K562 (cell line): ENCODE measurements at regions not wholly inside any gene's neighbourhood (a gene's known extent, or its start where the extent isn't known, plus 50 kb on each side); places are given as distances from the start of the nearest gene placed in this dataset.

Experiments used
- ATAC-seq: fragments of 200-7000 bp; cut with Tn5 transposase; 3 replicates; pipeline ENCODE4 v1.9.1; 2020; ENCODE audit warnings: moderate library complexity
- BruUV-seq: library from RNA; stranded (reverse); fragments of 400-500 nt; replicated peaks from 2 replicates; lab custom pipeline; 2021; lab: Mats Ljungman, UMichigan
- CTCF ChIA-PET: fragments of 300-600 bp; formaldehyde crosslinking; extraction: SDS; loops from one replicate; lab custom pipeline; 2021; ENCODE audit warnings: low intra/inter-chr PET ratio; lab: Yijun Ruan, JAX
- POLR2A ChIA-PET: fragments of 300-600, 350-650 bp; sonication (Branson Sonifier 250); formaldehyde crosslinking; extraction: SDS; loops from one replicate; lab custom pipeline; 2021; ENCODE audit warnings: antibody characterized with exemption, inconsistent platforms; lab: Yijun Ruan, JAX
- DNase-seq, 4 experiments: peaks; one replicate each; pipeline versions ENCODE4 v3.0.0 to v3.0.0-alpha.2; 2011 to 2018; ENCODE audit warnings: low spot score in 3 of 4, mixed read lengths in 3 of 4; ENCODE audit errors: extremely low read depth in 1 of 4
- FAIRE-seq: peaks from 2 replicates; lab custom pipeline; 2011; peaks lifted over from hg19 to GRCh38; lab: Jason Lieb, UNC
- H2AFZ ChIP-seq: 2 replicates; pipeline ENCODE4 v1.6.0; 2011; ENCODE audit warnings: low read depth, low read length, control low read depth, inconsistent platforms
- H3K27ac ChIP-seq: fragments of 200-600 bp; 3 replicates; pipeline ENCODE4 v1.8.0; 2011; ENCODE audit warnings: low read depth, mild to moderate bottlenecking, control low read depth, inconsistent platforms, low read length, moderate library complexity, mixed read lengths; ENCODE audit errors: extremely low read depth
- H3K27me3 ChIP-seq, 2 experiments: fragments of 300-600 bp in 1 of 2; 2 replicates in 1 of 2; 3 replicates in 1 of 2; pipeline versions ENCODE4 v1.6.0 to v1.8.0; 2011; ENCODE audit warnings: inconsistent platforms in 2 of 2, low read length in 2 of 2, mild to moderate bottlenecking in 1 of 2, mixed read lengths in 1 of 2, moderate library complexity in 1 of 2; ENCODE audit not compliant: control insufficient read depth in 2 of 2, insufficient read depth in 2 of 2
- H3K36me3 ChIP-seq: fragments of 300-600 bp; 3 replicates; pipeline ENCODE4 v1.8.0; 2011; ENCODE audit warnings: mild to moderate bottlenecking, low read length, inconsistent platforms; ENCODE audit not compliant: control insufficient read depth, insufficient read depth
- H3K4me1 ChIP-seq, 2 experiments: fragments of 200-600 bp in 1 of 2; replicated peaks in 1 of 2; 2 replicates in 1 of 2; 3 replicates in 1 of 2; pipeline versions ENCODE4 v1.5.1 to v1.8.0; 2011; ENCODE audit warnings: inconsistent platforms in 2 of 2, low read length in 2 of 2, mild to moderate bottlenecking in 1 of 2, mixed read lengths in 1 of 2, moderate library complexity in 1 of 2; ENCODE audit not compliant: control insufficient read depth in 2 of 2, insufficient read depth in 2 of 2
- H3K4me2 ChIP-seq: 2 replicates; pipeline ENCODE4 v1.6.1; 2011; ENCODE audit warnings: low read length, control low read depth, inconsistent platforms, mixed read lengths; ENCODE audit not compliant: insufficient read depth
- H3K4me3 ChIP-seq: fragments of 200-600 bp; sonication (generic), shearing (Covaris generic); 2 replicates; pipeline ENCODE4 v1.5.1; 2016; ENCODE audit warnings: control low read depth, inconsistent platforms
- H3K79me2 ChIP-seq: fragments of 200-600 bp; 3 replicates; pipeline ENCODE4 v1.8.0; 2011; ENCODE audit warnings: low read length, inconsistent platforms; ENCODE audit not compliant: control insufficient read depth, insufficient read depth
- H3K9ac ChIP-seq, 2 experiments: 2 replicates each; pipeline versions ENCODE4 v1.6.0 to v1.6.1; 2011; ENCODE audit warnings: low read depth in 2 of 2, low read length in 2 of 2, control low read depth in 1 of 2, inconsistent platforms in 1 of 2, mild to moderate bottlenecking in 1 of 2, mixed read lengths in 1 of 2; ENCODE audit not compliant: insufficient read depth in 1 of 2
- H3K9me1 ChIP-seq: one replicate; pipeline ENCODE4 v1.6.0; 2011; ENCODE audit warnings: inconsistent platforms, mild to moderate bottlenecking, low read length, moderate library complexity; ENCODE audit not compliant: control insufficient read depth, insufficient read depth
- H3K9me3 ChIP-seq: replicated peaks from 2 replicates; pipeline ENCODE4 v1.5.1; 2011; ENCODE audit warnings: low read depth, low read length, inconsistent platforms; ENCODE audit not compliant: control insufficient read depth, insufficient read depth
- H4K20me1 ChIP-seq: replicated peaks from 2 replicates; pipeline ENCODE4 v1.6.1; 2011; ENCODE audit warnings: low read length, inconsistent platforms, mixed read lengths; ENCODE audit not compliant: control insufficient read depth, insufficient read depth
- ELK1 ChIP-seq: sonication (generic); formaldehyde crosslinking; IDR thresholded peaks from 2 replicates; pipeline ENCODE4 v1.8.1; 2022; ENCODE audit warnings: missing genetic modification reagents
- GTF3C2 ChIP-seq: IDR thresholded peaks from 3 replicates; pipeline ENCODE4 v1.6.1; 2011; ENCODE audit warnings: borderline replicate concordance, mild to moderate bottlenecking, moderate library complexity; ENCODE audit not compliant: insufficient read length; ENCODE audit errors: extremely low read depth
- ILK ChIP-seq: fragments of 450-650 bp; IDR thresholded peaks from 2 replicates; pipeline ENCODE4 v1.6.1; 2016; ENCODE audit warnings: missing genetic modification characterization, low read depth, mild to moderate bottlenecking, missing compliant biosample characterization, moderate library complexity, borderline replicate concordance
- JUN ChIP-seq, 2 experiments: sonication (generic) in 1 of 2; formaldehyde crosslinking in 1 of 2; IDR thresholded peaks; 2 replicates each; pipeline versions ENCODE4 v1.6.1 to v1.8.0; 2012 to 2022; ENCODE audit warnings: borderline replicate concordance in 2 of 2, mild to moderate bottlenecking in 2 of 2, improper control_type of control experiment in 1 of 2, low read depth in 1 of 2, low read length in 1 of 2, missing genetic modification reagents in 1 of 2
- RAD51 ChIP-seq: fragments of 450-650 bp; IDR thresholded peaks from 2 replicates; pipeline ENCODE4 v1.7.1; 2016; ENCODE audit warnings: low read depth, mild to moderate bottlenecking, borderline replicate concordance
- SAFB ChIP-seq: fragments of 200-400 bp; formaldehyde crosslinking; IDR thresholded peaks from 2 replicates; pipeline ENCODE4 v1.6.1; 2017; ENCODE audit warnings: low read depth, low read length, borderline replicate concordance
- SNIP1 ChIP-seq: fragments of 450-650 bp; IDR thresholded peaks from 2 replicates; pipeline ENCODE4 v1.7.1; 2017; ENCODE audit warnings: low read depth, mild to moderate bottlenecking
- TRIM28 ChIP-seq: fragments of 450-650 bp; IDR thresholded peaks from 2 replicates; pipeline ENCODE4 v1.6.1; 2017
- USF2 ChIP-seq: sonication (generic); formaldehyde crosslinking; IDR thresholded peaks from 2 replicates; pipeline ENCODE4 v1.5.0; 2020; ENCODE audit warnings: missing genetic modification reagents
- ZNF253 ChIP-seq: fragments of 250-450 bp; sonication (Bioruptor Pico); conservative IDR thresholded peaks from 2 replicates; pipeline ENCODE4 v1.6.1; 2021; ENCODE audit warnings: mild to moderate bottlenecking
- ZNF445 ChIP-seq: fragments of 250-450 bp; sonication (Bioruptor Pico); IDR thresholded peaks from 2 replicates; pipeline ENCODE4 v1.4.0; 2020; ENCODE audit warnings: low read depth, mild to moderate bottlenecking, moderate library complexity
- ZNF655 ChIP-seq: fragments of 250-450 bp; sonication (Bioruptor Pico); IDR thresholded peaks from 2 replicates; pipeline ENCODE4 v1.5.0; 2021
- in situ Hi-C: fragments of 300-500 bp; cut with MboI; formaldehyde crosslinking; loops from 4 replicates; pipeline ENCODE4 v1.15.0; 2018; ENCODE audit warnings: inconsistent platforms, mixed read lengths
- intact Hi-C: fragments of 100-400 bp; cut with micrococcal nuclease; formaldehyde crosslinking; loops from 2 replicates; pipeline ENCODE4 v1.14.2; 2022

- Histone ChIP-seq H3K27me3 (peaks cover 0 to 4% of the 10 kb centered on the region in 2 experiments; a peak in 2 of 5 replicates), H3K9me1 (no peaks in the 10 kb centered on the region), H3K4me2 (no peak overlapping the region), H2AFZ (no peak overlapping the region), H3K79me2 (no peaks in the 10 kb centered on the region), H3K4me3 (no peak overlapping the region), H3K9me3 (no peaks in the 10 kb centered on the region), H4K20me1 (no peaks in the 10 kb centered on the region), H3K36me3 (no peaks in the 10 kb centered on the region), H3K4me1 (no peaks in the 10 kb centered on the region), H3K27ac (no peak overlapping the region), H3K9ac (no peak overlapping the region)
- BruUV-seq: no TSS peak
- intact Hi-C loops (no loop called here), in situ Hi-C loops (no loop called here)
- no peak for FAIRE-seq
- DNase-seq: no peak
- CTCF ChIA-PET: no interaction called here
- ATAC-seq: no peak
- POLR2A ChIA-PET: no interaction called here
- TF ChIP-seq ZNF655 (CRISPR knock-in tag) (no peak), ILK (tag) (no peak), JUN (IDR thresholded peaks at IDR 0.05; ENCODE audit: borderline replicate concordance, low read depth, low read length) (no peak), JUN (CRISPR knock-in tag; IDR thresholded peaks at IDR 0.05; ENCODE audit: borderline replicate concordance) (no peak), RAD51 (no peak), GTF3C2 (no peak), SAFB (no peak), TRIM28 (no peak), USF2 (CRISPR knock-in tag) (no peak), SNIP1 (no peak), ELK1 (CRISPR knock-in tag) (no peak), ZNF445 (no peak), ZNF253 (CRISPR knock-in tag) (no peak)
Observed at GRCh38 chr1:13926556-13926955, 226.6 kb downstream of the PRDM2 start.
